PC-9 (cell line): ENCODE measurements at regions not wholly inside any gene's neighbourhood (a gene's known extent, or its start where the extent isn't known, plus 50 kb on each side); places are given as distances from the start of the nearest gene placed in this dataset.

Experiments
- CTCF ChIP-seq: fragments of 200-600 bp; sonication (generic); conservative IDR thresholded peaks from 2 replicates; pipeline ENCODE4 v1.6.1; 2017; ENCODE audit warnings: mixed run types, antibody characterized with exemption, mild to moderate bottlenecking, moderate library complexity
- EZH2 ChIP-seq: fragments of 200-600 bp; sonication (generic); IDR thresholded peaks from 2 replicates; pipeline ENCODE4 v1.8.0; 2017; ENCODE audit warnings: antibody characterized with exemption, low read depth

GRCh38 chr11:109338131-109338530 is 83.9 kb upstream of the C11orf87 start:
- TF ChIP-seq CTCF (no peak), EZH2 (no peak)
